DMS114 treated with DMSO at 0.1 percent for 48 hours (cell line): ENCODE measurements at regions not wholly inside any gene's neighbourhood (a gene's known extent, or its start where the extent isn't known, plus 50 kb on each side); places are given as distances from the start of the nearest gene placed in this dataset.

Experiments used
- DNase-seq: peaks from one replicate; lab custom pipeline; 2025; ENCODE audit not compliant: unreplicated experiment; lab: John Stamatoyannopoulos, UW

DNA sequence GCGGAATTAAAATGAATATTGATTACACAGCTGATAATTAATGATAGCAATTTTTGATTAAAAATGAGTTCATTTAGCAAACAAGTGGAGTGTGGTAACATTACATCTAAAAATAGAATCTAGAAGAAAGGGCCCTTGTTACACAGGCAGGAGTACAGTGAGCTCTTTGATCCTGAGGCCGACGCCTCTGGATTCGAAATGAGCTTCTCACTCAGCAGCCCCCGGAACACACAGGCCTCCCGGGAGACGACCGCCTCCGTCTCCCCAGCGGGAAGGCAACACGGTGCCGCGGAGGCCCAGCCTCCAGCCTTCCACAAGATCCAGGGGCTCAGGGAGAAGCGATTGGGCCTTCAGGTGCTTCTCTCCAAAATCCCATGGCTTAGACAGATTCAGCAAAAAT is 379.1 kb downstream of the BRD1 start:
- DNase-seq: no peak

- DNase-seq: no peak
Observed at GRCh38 chr22:49447837-49448236, 379.8 kb downstream of the BRD1 start.

- DNase-seq: no peak
Observed at GRCh38 chr22:49446759-49447710, 380.6 kb downstream of the BRD1 start.

- no peak for DNase-seq
Observed at GRCh38 chr22:49446145-49446758, 381.4 kb downstream of the BRD1 start.

- DNase-seq: no peak
Observed at GRCh38 chr22:49444781-49445180, 382.9 kb downstream of the BRD1 start.

DNA sequence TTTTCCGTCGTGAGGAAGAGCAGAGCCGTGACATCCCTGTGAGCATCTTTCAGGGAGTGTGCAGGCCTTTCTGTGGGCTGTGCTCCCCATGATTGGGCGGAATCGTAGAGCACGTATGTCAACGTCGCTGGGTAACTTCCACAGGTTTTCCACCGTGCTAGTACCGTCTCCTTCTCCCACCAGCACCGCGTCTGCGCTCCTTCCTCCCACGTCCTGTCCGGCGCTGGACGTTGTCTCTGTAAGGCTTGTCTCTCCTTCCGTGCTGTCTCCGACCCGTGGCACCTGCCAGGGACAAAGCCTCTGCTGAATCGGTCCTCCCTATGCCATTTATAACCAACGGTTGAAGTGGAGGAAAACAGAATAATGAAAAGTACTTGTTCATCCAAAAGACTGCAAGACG is 386.7 kb downstream of the BRD1 start:
- DNase-seq: no peak

GRCh38 chr22:49439373-49439772 is 388.3 kb downstream of the BRD1 start:
- DNase-seq: no peak

- DNase-seq: no peak
Observed at GRCh38 chr22:49437956-49438355, 389.7 kb downstream of the BRD1 start.

DNA sequence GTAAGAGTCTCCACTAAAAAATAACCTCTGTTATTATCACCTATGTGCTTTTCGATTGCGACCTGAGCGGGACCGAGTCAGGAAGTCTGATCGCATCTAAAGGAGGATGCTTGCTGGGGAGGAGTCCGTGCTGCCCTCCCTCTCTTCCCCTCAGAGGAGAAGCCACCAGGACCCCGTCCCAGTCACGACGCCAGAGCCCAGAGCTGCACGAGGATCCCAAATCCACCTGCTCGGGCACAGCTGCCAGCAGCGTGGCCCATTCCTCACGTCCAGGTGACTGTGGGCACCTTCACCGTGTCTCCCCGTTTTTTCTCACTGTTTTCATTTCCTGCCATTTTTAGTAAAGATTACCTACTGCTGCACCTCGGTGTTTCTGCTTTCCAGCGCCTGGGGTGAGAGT is 390.3 kb downstream of the BRD1 start:
- no peak for DNase-seq

DNA sequence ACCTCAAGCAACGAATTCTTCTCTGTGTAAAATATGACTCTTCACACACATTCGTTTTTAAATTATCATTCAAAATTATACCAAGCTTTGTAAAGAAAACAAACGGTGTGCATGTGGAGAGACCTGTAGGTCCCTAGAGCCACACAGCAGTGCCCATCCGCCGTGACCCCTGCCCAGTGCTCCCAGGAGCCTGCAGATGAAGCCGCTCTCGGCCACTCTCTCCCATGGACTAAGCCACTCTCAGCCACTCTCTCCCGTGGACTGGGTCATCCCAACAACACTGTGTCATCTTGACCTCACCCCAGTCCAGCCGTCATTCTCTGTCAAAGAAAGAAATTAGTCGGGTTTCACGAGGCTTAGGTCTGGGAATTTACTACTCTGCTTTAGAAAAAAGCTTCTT is 391.6 kb downstream of the BRD1 start:
- no peak for DNase-seq

DNA sequence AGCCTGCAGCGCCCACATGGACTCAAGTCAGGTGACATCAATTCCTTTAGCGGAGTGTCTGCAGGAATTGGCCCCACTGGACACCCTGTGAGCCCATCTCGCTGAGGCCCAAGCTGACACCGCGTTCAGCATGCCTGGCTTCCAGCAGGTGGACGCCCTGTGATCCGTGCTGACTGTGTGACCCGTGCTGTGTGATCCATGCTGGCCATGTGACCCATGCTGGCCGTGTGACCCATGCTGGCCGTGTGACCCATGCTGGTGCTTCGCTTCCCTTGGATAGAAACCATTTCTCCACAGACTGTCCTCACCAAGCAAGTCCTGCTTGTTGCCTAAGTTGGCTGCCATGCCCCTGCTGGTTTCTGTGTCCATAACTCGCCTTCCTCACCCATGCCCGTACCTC is 392.1 kb downstream of the BRD1 start:
- no peak for DNase-seq

DNA sequence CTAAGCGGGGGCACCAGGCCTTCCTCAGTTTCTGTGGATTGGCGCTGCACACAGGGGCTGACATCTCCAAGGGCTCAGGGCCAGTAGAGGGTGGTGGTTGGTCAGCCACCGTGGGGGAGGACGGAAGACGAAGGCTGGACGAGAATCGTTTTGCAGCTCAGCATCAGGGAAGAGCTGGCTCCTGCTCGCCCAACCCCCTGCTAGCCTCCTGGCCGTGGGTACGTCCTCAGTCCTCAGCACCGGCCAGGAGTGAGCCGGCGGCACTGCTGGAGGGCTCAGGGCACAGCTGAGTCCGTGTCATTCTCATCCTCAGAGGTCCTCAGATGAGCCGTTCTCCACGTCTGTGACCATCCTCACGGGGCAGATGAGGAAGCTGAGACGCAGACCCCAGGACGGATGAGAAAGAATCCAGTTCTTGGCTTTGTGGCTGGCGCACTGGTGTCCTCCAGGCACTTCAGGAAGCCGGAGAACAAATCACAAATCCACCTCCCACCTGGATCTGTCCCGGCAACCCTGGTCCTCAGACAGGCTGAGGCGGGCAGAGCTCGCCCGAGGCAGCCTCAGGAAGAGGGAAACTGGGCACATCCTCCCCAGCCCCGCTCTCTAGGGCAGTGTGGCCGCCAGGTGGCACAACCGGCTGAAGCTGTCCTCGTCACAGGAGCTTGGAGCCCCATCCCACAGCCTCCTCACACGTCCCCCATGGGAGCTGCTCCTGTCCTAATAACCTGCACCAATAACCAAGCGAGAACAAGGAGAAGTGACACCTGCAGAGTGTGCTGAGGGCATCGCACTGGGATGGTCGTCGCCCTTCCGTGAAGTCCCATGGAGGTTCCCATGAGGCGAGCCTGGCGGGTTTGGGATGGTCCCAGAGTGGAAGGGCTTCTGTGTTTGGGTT is 393.7 kb downstream of the BRD1 start:
- no peak for DNase-seq

GRCh38 chr22:49432897-49433443 is 394.7 kb downstream of the BRD1 start:
- DNase-seq: no peak

DNA sequence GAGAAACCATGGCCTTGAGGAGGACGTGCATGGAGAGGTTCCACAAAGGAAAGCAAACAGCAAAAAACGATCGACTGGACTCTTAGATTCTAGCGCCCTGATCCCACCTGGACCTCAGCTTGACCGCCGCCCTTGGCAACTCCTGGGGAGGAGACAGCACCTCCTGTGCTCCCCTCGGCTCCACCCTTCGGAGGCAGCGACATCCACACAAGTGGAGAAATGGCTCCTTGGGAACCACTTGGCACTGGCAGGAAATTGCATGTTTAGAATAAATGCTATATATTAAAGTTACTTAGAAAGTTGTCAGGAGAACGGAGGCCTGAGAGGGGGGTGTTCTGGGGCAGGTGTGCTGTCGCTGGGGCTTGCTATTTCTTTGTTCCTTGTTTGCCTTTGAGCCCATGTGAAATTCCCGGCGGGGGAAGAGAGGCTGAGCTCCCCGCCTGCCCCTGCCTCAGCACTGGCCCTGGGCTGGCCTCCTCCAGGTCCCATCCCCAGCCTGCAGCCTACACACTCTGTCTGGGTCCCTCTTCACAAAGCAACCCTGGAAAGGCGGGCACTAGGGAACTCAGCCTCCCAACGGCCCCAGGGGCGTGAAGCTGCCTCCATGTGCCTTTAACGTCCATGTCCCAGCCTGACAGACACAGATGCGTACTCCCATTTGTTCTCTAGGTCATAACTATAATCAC is 395.3 kb downstream of the BRD1 start:
- no peak for DNase-seq

DNA sequence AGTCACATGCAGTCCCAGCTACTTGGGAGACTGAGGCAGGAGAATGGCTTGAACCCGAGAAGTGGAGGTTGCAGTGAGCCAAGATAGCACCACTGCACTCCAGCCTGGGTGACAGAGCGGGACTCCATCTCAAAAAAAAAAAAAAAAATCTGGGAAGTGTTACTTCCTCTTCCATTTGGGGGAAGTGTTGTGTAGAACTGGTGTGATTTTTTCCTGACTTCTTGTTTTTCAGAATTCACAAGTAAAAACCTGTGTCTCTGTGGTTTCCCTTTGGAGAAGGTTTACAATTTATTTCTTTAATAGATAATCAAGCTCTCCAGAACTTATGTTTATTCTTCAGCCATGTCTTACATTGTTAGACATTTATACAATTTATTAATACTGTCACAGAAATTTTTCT is 396.1 kb downstream of the BRD1 start:
- no peak for DNase-seq

DNA sequence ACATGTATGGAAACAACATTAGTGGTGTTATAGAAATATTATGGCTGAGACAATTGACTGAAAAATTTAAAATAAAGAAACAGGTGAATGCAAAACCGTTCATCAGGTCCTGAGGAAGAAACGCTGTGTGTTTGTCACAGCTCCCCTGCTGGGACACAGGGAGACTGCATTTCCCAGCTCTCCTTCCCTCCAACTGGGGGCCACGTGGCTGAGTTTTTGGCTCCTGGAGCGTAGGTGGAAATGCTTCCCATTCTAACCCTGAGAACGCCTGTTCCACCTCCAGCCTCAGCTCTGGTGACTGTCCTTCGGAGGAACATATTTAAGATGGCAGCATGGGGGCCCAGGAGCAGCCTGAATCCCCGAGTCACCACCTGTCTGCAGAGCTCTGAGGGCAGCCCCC is 398.6 kb downstream of the BRD1 start:
- DNase-seq: no peak

- no peak for DNase-seq
Observed at GRCh38 chr22:49427941-49428340, 399.7 kb downstream of the BRD1 start.

DNA sequence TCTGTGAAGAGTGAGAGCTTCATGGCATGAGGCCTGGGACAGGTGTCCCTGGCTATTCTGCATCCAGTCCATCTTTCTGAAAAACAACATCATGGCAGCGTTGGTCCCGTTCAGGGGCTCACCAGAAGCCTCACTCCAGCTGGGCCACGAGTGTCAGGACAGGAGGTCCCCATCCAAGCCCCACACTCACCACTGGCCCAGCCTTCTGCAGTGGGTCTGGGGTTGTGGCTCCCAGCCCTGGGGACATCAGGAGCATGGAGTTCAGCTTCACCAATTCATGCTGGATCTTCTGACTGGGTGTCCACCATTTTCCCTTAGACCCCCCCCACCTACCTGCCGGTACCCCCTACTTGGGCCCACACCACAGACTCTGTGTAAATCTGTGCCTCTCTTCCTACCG is 400.3 kb downstream of the BRD1 start:
- DNase-seq: no peak

- no peak for DNase-seq
Observed at GRCh38 chr22:49426618-49427266, 400.9 kb downstream of the BRD1 start.

GRCh38 chr22:49426098-49426497 is 401.6 kb downstream of the BRD1 start:
- no peak for DNase-seq
